ENCODE measurements at regions not wholly inside any gene's neighbourhood (a gene's known extent, or its start where the extent isn't known, plus 50 kb on each side); places are given as distances from the start of the nearest gene placed in this dataset.
"Not testable (repeated sequence)": the region's sequence is repeated elsewhere in the genome, so short reads cannot be mapped to it uniquely, and the experiment has no call there.

- DNase-seq, result no peak
Observed at GRCh38 chr6:140794544-140794943, 1338.2 kb upstream of the GJE1 start.

- DNase-seq, result no peak
Observed at GRCh38 chr6:140790109-140790508, 1342.6 kb upstream of the GJE1 start.

GRCh38 chr6:140789466-140789865 is 1343.3 kb upstream of the GJE1 start:
- DNase-seq, result no peak

GRCh38 chr6:140785926-140786325 is 1346.8 kb upstream of the GJE1 start:
- DNase-seq, result no peak

GRCh38 chr6:140784573-140784972 is 1348.2 kb upstream of the GJE1 start:
- no peak for DNase-seq

- not testable (repeated sequence) for DNase-seq
Observed at GRCh38 chr6:140783504-140783903, 1349.2 kb upstream of the GJE1 start.

GRCh38 chr6:140782941-140783340 is 1349.8 kb upstream of the GJE1 start:
- DNase-seq, result no peak

- no peak for DNase-seq
Observed at GRCh38 chr6:140779991-140780596, 1352.6 kb upstream of the GJE1 start.

- DNase-seq, result no peak
Observed at GRCh38 chr6:140779341-140779740, 1353.4 kb upstream of the GJE1 start.

- DNase-seq, result no peak
Observed at GRCh38 chr6:140777780-140778179, 1354.9 kb upstream of the GJE1 start.

GRCh38 chr6:140775061-140775460 is 1357.7 kb upstream of the GJE1 start:
- no peak for DNase-seq

GRCh38 chr6:140774080-140774505 is 1358.6 kb upstream of the GJE1 start:
- no peak for DNase-seq

GRCh38 chr6:140773276-140773675 is 1359.4 kb upstream of the GJE1 start:
- DNase-seq, result no peak

GRCh38 chr6:140772576-140772975 is 1360.1 kb upstream of the GJE1 start:
- no peak for DNase-seq

- DNase-seq, result no peak
Observed at GRCh38 chr6:140768133-140768532, 1364.6 kb upstream of the GJE1 start.

- DNase-seq, result no peak
Observed at GRCh38 chr6:140766999-140767398, 1365.7 kb upstream of the GJE1 start.

GRCh38 chr6:140758169-140758877 is 1374.4 kb upstream of the GJE1 start:
- DNase-seq, result no peak

GRCh38 chr6:140752234-140752633 is 1377.8 kb upstream of the CITED2 start:
- DNase-seq, result no peak

- no peak for DNase-seq
Observed at GRCh38 chr6:140747114-140747513, 1372.7 kb upstream of the CITED2 start.

- DNase-seq, result no peak
Observed at GRCh38 chr6:140744659-140745320, 1370.3 kb upstream of the CITED2 start.

GRCh38 chr6:140736231-140736630 is 1361.8 kb upstream of the CITED2 start:
- DNase-seq, result no peak

- no peak for DNase-seq
Observed at GRCh38 chr6:140732991-140733390, 1358.5 kb upstream of the CITED2 start.

GRCh38 chr6:140732155-140732554 is 1357.7 kb upstream of the CITED2 start:
- no peak for DNase-seq

- no peak for DNase-seq
Observed at GRCh38 chr6:140731741-140732140, 1357.3 kb upstream of the CITED2 start.
